Activated naive CD8-positive, alpha-beta T cell treated with anti-CD3 and anti-CD28 coated beads, Interleukin-2, amount 10 ng/mL, durations not matched to agents 7 days and 5 days (primary cell): ENCODE measurements at regions not wholly inside any gene's neighbourhood (a gene's known extent, or its start where the extent isn't known, plus 50 kb on each side); places are given as distances from the start of the nearest gene placed in this dataset.
"Not testable (repeated sequence)": the region's sequence is repeated elsewhere in the genome, so short reads cannot be mapped to it uniquely, and the experiment has no call there.

Source experiments
- ATAC-seq: fragments of 150-1000 bp; cut with Tn5 transposase; one replicate; pipeline ENCODE4 v1.10.0; 2021; ENCODE audit warnings: low read depth, moderate library complexity
- POLR2A ChIA-PET: fragments of 350-600 bp; sonication (Branson Sonifier 250); formaldehyde crosslinking; loops from one replicate; lab custom pipeline; 2021; ENCODE audit warnings: antibody characterized with exemption; lab: Charles Lee
- DNase-seq: peaks from one replicate; pipeline ENCODE4 v3.0.0; 2021
- H3K27ac Mint-ChIP-seq: one replicate; pipeline ENCODE4 v1.8.0; 2022; ENCODE audit warnings: mild to moderate bottlenecking, mixed read lengths
- H3K27me3 Mint-ChIP-seq: one replicate; pipeline ENCODE4 v1.8.0; 2022; ENCODE audit warnings: mild to moderate bottlenecking, moderate library complexity, mixed read lengths
- H3K36me3 Mint-ChIP-seq: one replicate; pipeline ENCODE4 v1.8.0; 2021; ENCODE audit warnings: mild to moderate bottlenecking, mixed read lengths
- H3K4me1 Mint-ChIP-seq: one replicate; pipeline ENCODE4 v1.8.0; 2021; ENCODE audit warnings: mixed read lengths
- H3K4me3 Mint-ChIP-seq: one replicate; pipeline ENCODE4 v1.8.0; 2022; ENCODE audit warnings: mild to moderate bottlenecking, moderate library complexity, mixed read lengths
- H3K9me3 Mint-ChIP-seq: one replicate; pipeline ENCODE4 v1.8.0; 2021; ENCODE audit warnings: mixed read lengths

- Mint-ChIP-seq H3K9me3 (peaks cover 2% of the 10 kb centered on the region), H3K27me3 (no peaks in the 10 kb centered on the region), H3K4me1 (peaks cover 9% of the 10 kb centered on the region), H3K27ac (peak overlapping the region; percentile 78), H3K4me3 (peak overlapping the region; percentile 58), H3K36me3 (no peaks in the 10 kb centered on the region)
- DNase-seq (no peak), ATAC-seq (peak; percentile 72)
- POLR2A ChIA-PET: interaction anchor here (0.6 to 0.8 kb wide), 3 partner anchors 10 to 1708 kb away, joined by 3 read pairs; no protein-coding TSS in a partner anchor
These were observed 85.0 kb upstream of the RASA1 start for GRCh38 chr5:87182649-87183048.

- DNase-seq: no peak
- Mint-ChIP-seq H3K27ac (no peak overlapping the region), H3K9me3 (peaks cover 2% of the 10 kb centered on the region), H3K4me1 (peaks cover 9% of the 10 kb centered on the region), H3K36me3 (no peaks in the 10 kb centered on the region), H3K4me3 (no peak overlapping the region), H3K27me3 (no peaks in the 10 kb centered on the region)
- no peak for ATAC-seq
- POLR2A ChIA-PET: no interaction called here
These were observed 83.8 kb upstream of the RASA1 start for GRCh38 chr5:87183896-87184295.

GRCh38 chr5:87184605-87185004 is 83.1 kb upstream of the RASA1 start:
- POLR2A ChIA-PET: no interaction called here
- H3K9me3 Mint-ChIP-seq: peaks cover 2% of the 10 kb centered on the region
- DNase-seq (no peak), ATAC-seq (no peak)
- H3K4me3 Mint-ChIP-seq: no peak overlapping the region
- no peaks in the 10 kb centered on the region for H3K36me3 Mint-ChIP-seq
- H3K27ac Mint-ChIP-seq: no peak overlapping the region
- peaks cover 9% of the 10 kb centered on the region for H3K4me1 Mint-ChIP-seq
- H3K27me3 Mint-ChIP-seq: no peaks in the 10 kb centered on the region

GRCh38 chr5:87185838-87186237 is 81.8 kb upstream of the RASA1 start:
- no peak overlapping the region for H3K27ac Mint-ChIP-seq
- H3K36me3 Mint-ChIP-seq: no peaks in the 10 kb centered on the region
- H3K9me3 Mint-ChIP-seq: no peaks in the 10 kb centered on the region
- DNase-seq: no peak
- H3K27me3 Mint-ChIP-seq: no peaks in the 10 kb centered on the region
- ATAC-seq: no peak
- H3K4me1 Mint-ChIP-seq: peaks cover 11% of the 10 kb centered on the region
- POLR2A ChIA-PET: no interaction called here
- H3K4me3 Mint-ChIP-seq: no peak overlapping the region

- H3K27me3 Mint-ChIP-seq: no peaks in the 10 kb centered on the region
- no peak for DNase-seq
- H3K4me1 Mint-ChIP-seq: peaks cover 18% of the 10 kb centered on the region
- no peak overlapping the region for H3K4me3 Mint-ChIP-seq
- no peaks in the 10 kb centered on the region for H3K9me3 Mint-ChIP-seq
- no peaks in the 10 kb centered on the region for H3K36me3 Mint-ChIP-seq
- POLR2A ChIA-PET: no interaction called here
- no peak overlapping the region for H3K27ac Mint-ChIP-seq
- no peak for ATAC-seq
These were observed 79.3 kb upstream of the RASA1 start for GRCh38 chr5:87188391-87188790.

- Mint-ChIP-seq H3K36me3 (no peaks in the 10 kb centered on the region), H3K27ac (no peak overlapping the region), H3K4me3 (no peak overlapping the region), H3K4me1 (peaks cover 18% of the 10 kb centered on the region), H3K27me3 (no peaks in the 10 kb centered on the region), H3K9me3 (no peaks in the 10 kb centered on the region)
- no peak for ATAC-seq
- POLR2A ChIA-PET: no interaction called here
- DNase-seq: no peak
These were observed 77.6 kb upstream of the RASA1 start for GRCh38 chr5:87190041-87190440.

GRCh38 chr5:87190687-87191086 is 77.0 kb upstream of the RASA1 start:
- POLR2A ChIA-PET: no interaction called here
- Mint-ChIP-seq H3K4me1 (peaks cover 24% of the 10 kb centered on the region), H3K27ac (no peak overlapping the region), H3K36me3 (no peaks in the 10 kb centered on the region), H3K9me3 (no peaks in the 10 kb centered on the region), H3K27me3 (no peaks in the 10 kb centered on the region), H3K4me3 (no peak overlapping the region)
- DNase-seq (no peak), ATAC-seq (no peak)

GRCh38 chr5:87191645-87192044 is 76.0 kb upstream of the RASA1 start:
- POLR2A ChIA-PET: no interaction called here
- Mint-ChIP-seq H3K27ac (no peak overlapping the region), H3K4me3 (no peak overlapping the region), H3K36me3 (no peaks in the 10 kb centered on the region), H3K4me1 (peaks cover 24% of the 10 kb centered on the region), H3K27me3 (no peaks in the 10 kb centered on the region), H3K9me3 (no peaks in the 10 kb centered on the region)
- DNase-seq (no peak), ATAC-seq (peak; percentile 36)

GRCh38 chr5:87195104-87195591 is 72.5 kb upstream of the RASA1 start:
- Mint-ChIP-seq H3K36me3 (peaks cover 2% of the 10 kb centered on the region), H3K27me3 (no peaks in the 10 kb centered on the region), H3K4me3 (no peak overlapping the region), H3K27ac (no peak overlapping the region), H3K4me1 (peaks cover 24% of the 10 kb centered on the region), H3K9me3 (peaks cover 3% of the 10 kb centered on the region)
- ATAC-seq (no peak), DNase-seq (no peak)
- POLR2A ChIA-PET: no interaction called here

- Mint-ChIP-seq H3K4me1 (peaks cover 24% of the 10 kb centered on the region), H3K27me3 (no peaks in the 10 kb centered on the region), H3K27ac (no peak overlapping the region), H3K9me3 (peaks cover 6% of the 10 kb centered on the region), H3K36me3 (peaks cover 4% of the 10 kb centered on the region), H3K4me3 (no peak overlapping the region)
- DNase-seq (no peak), ATAC-seq (no peak)
- POLR2A ChIA-PET: no interaction called here
These were observed 72.1 kb upstream of the RASA1 start for GRCh38 chr5:87195616-87196015.

- ATAC-seq (no peak), DNase-seq (no peak)
- peaks cover 11% of the 10 kb centered on the region for H3K36me3 Mint-ChIP-seq
- POLR2A ChIA-PET: no interaction called here
- no peak overlapping the region for H3K27ac Mint-ChIP-seq
- H3K27me3 Mint-ChIP-seq: no peaks in the 10 kb centered on the region
- H3K4me3 Mint-ChIP-seq: no peak overlapping the region
- peaks cover 13% of the 10 kb centered on the region for H3K9me3 Mint-ChIP-seq
- peaks cover 6% of the 10 kb centered on the region for H3K4me1 Mint-ChIP-seq
These were observed 69.7 kb upstream of the RASA1 start for GRCh38 chr5:87198010-87198409.

- POLR2A ChIA-PET, H3K27me3 Mint-ChIP-seq, ATAC-seq, H3K27ac Mint-ChIP-seq, H3K4me1 Mint-ChIP-seq, H3K4me3 Mint-ChIP-seq, DNase-seq: not testable (repeated sequence)
- H3K36me3 Mint-ChIP-seq: peaks cover 13% of the 10 kb centered on the region
- peaks cover 13% of the 10 kb centered on the region for H3K9me3 Mint-ChIP-seq
These were observed 68.4 kb upstream of the RASA1 start for GRCh38 chr5:87199246-87199645.

- H3K27ac Mint-ChIP-seq, ATAC-seq, H3K4me3 Mint-ChIP-seq, DNase-seq, POLR2A ChIA-PET, H3K27me3 Mint-ChIP-seq, H3K4me1 Mint-ChIP-seq: not testable (repeated sequence)
- Mint-ChIP-seq H3K36me3 (peaks cover 13% of the 10 kb centered on the region), H3K9me3 (peaks cover 13% of the 10 kb centered on the region)
These were observed 68.0 kb upstream of the RASA1 start for GRCh38 chr5:87199704-87200103.

GRCh38 chr5:87210076-87210475 is 57.6 kb upstream of the RASA1 start:
- DNase-seq: no peak
- Mint-ChIP-seq H3K27me3 (no peaks in the 10 kb centered on the region), H3K9me3 (peaks cover 9% of the 10 kb centered on the region), H3K4me3 (no peak overlapping the region), H3K36me3 (peaks cover 6% of the 10 kb centered on the region), H3K4me1 (peaks cover 7% of the 10 kb centered on the region), H3K27ac (no peak overlapping the region)
- no peak for ATAC-seq
- POLR2A ChIA-PET: no interaction called here

GRCh38 chr5:87210743-87211142 is 56.9 kb upstream of the RASA1 start:
- Mint-ChIP-seq H3K4me1 (peaks cover 7% of the 10 kb centered on the region), H3K36me3 (peaks cover 6% of the 10 kb centered on the region), H3K4me3 (no peak overlapping the region), H3K27me3 (peaks cover 2% of the 10 kb centered on the region), H3K27ac (no peak overlapping the region), H3K9me3 (peaks cover 9% of the 10 kb centered on the region)
- DNase-seq (no peak), ATAC-seq (no peak)
- POLR2A ChIA-PET: no interaction called here
